ENCODE measurements at regions not wholly inside any gene's neighbourhood (a gene's known extent, or its start where the extent isn't known, plus 50 kb on each side); places are given as distances from the start of the nearest gene placed in this dataset.

- H3K4me3 ChIP-seq (ENCODE audit: low read depth, low read length) = no peak overlapping the region
- H3K4me1 ChIP-seq (ENCODE audit: control insufficient read depth, insufficient read depth, low read length) = no peaks in the 10 kb centered on the region
- no peak overlapping the region for H3K27ac ChIP-seq (ENCODE audit: extremely low read depth, low read depth, low read length)
- POLR2A ChIA-PET = no interaction called here
- no peaks in the 10 kb centered on the region for H3K9me3 ChIP-seq (ENCODE audit: control insufficient read depth, insufficient read depth, low read depth, low read length)
- H3K36me3 ChIP-seq (ENCODE audit: control insufficient read depth in 2 of 2, insufficient read depth in 1 of 2, low read length in 2 of 2) = no peaks in the 10 kb centered on the region
- TF ChIP-seq WT1 (tag by site-specific recombination; IDR thresholded peaks at IDR 0.05) = no peak
- TF ChIP-seq REPIN1 (tag by site-specific recombination; IDR thresholded peaks at IDR 0.05; ENCODE audit: low read depth) = no peak
- TF ChIP-seq ZNF501 (tag by site-specific recombination; IDR thresholded peaks at IDR 0.05) = no peak
- no peak for TF ChIP-seq ZNF19 (tag by site-specific recombination; IDR thresholded peaks at IDR 0.05; ENCODE audit: low read depth)
- TF ChIP-seq ZNF843 (tag by site-specific recombination; IDR thresholded peaks at IDR 0.05) = no peak
- TF ChIP-seq GLIS2 (tag by site-specific recombination; IDR thresholded peaks at IDR 0.05) = no peak
- no peak for TF ChIP-seq ZNF366 (tag by site-specific recombination; conservative IDR thresholded peaks at IDR 0.05)
- no peak for TF ChIP-seq ZNF560 (tag by site-specific recombination; IDR thresholded peaks at IDR 0.05; ENCODE audit: borderline replicate concordance)
- TF ChIP-seq ZNF658 (tag by site-specific recombination; IDR thresholded peaks at IDR 0.05) = no peak
- no peak for TF ChIP-seq ZNF639 (tag by site-specific recombination; IDR thresholded peaks at IDR 0.05)
- CTCF ChIA-PET = interaction anchor here (0.6 kb wide), 1 partner anchor 1118 kb away, joined by 5 read pairs; no protein-coding TSS in a partner anchor
Observed at GRCh38 chr18:8546677-8547076, 62.6 kb upstream of the RAB12 start.

- TF ChIP-seq ZSCAN4 (tag by site-specific recombination; IDR thresholded peaks at IDR 0.05) = no peak
- TF ChIP-seq ZNF169 (tag by site-specific recombination; IDR thresholded peaks at IDR 0.05) = no peak
- TF ChIP-seq ZNF660 (tag by site-specific recombination; IDR thresholded peaks at IDR 0.05) = no peak
- no peak for TF ChIP-seq ZNF670 (tag by site-specific recombination; IDR thresholded peaks at IDR 0.05; ENCODE audit: low read depth)
- no peak for TF ChIP-seq ZNF530 (tag by site-specific recombination; IDR thresholded peaks at IDR 0.05; ENCODE audit: low read depth)
- TF ChIP-seq ZSCAN23 (tag by site-specific recombination; IDR thresholded peaks at IDR 0.05) = no peak
- TF ChIP-seq ZNF2 (tag by site-specific recombination; IDR thresholded peaks at IDR 0.05) = no peak
- POLR2A ChIA-PET = no interaction called here
Observed at GRCh38 chr18:8548186-8548585, 61.1 kb upstream of the RAB12 start.

GRCh38 chr18:8549254-8549757 lies 59.9 kb upstream of the RAB12 start:
- no peak for TF ChIP-seq ZNF341 (tag by site-specific recombination; IDR thresholded peaks at IDR 0.05; ENCODE audit: low read depth)
- TF ChIP-seq ZNF350 (tag by site-specific recombination; IDR thresholded peaks at IDR 0.05) = no peak
- no peak for TF ChIP-seq ZNF184 (tag by site-specific recombination; IDR thresholded peaks at IDR 0.05)
- TF ChIP-seq SP2 (tag by site-specific recombination; IDR thresholded peaks at IDR 0.05) = no peak
- no peak for TF ChIP-seq ZBTB26 (tag by site-specific recombination; optimal IDR thresholded peaks at IDR 0.05)
- TF ChIP-seq EGR2 (tag by site-specific recombination; IDR thresholded peaks at IDR 0.05; ENCODE audit: low read depth) = no peak
- TF ChIP-seq ZNF18 (tag by site-specific recombination; IDR thresholded peaks at IDR 0.05) = no peak
- TF ChIP-seq ZNF433 (tag by site-specific recombination; IDR thresholded peaks at IDR 0.05; ENCODE audit: low read depth) = no peak
- TF ChIP-seq ZNF416 (tag by site-specific recombination; IDR thresholded peaks at IDR 0.05) = no peak
- no peak for TF ChIP-seq ZBTB21 (tag by site-specific recombination; IDR thresholded peaks at IDR 0.05)
- ChIA-PET POLR2A (no interaction called here), CTCF (no interaction called here)
- Histone ChIP-seq H3K4me3 (ENCODE audit: low read depth, low read length) (no peak overlapping the region), H3K4me1 (ENCODE audit: control insufficient read depth, insufficient read depth, low read length) (no peaks in the 10 kb centered on the region), H3K27ac (ENCODE audit: extremely low read depth, low read depth, low read length) (no peak overlapping the region), H3K9me3 (ENCODE audit: control insufficient read depth, insufficient read depth, low read depth, low read length) (no peaks in the 10 kb centered on the region), H3K36me3 (ENCODE audit: control insufficient read depth in 2 of 2, insufficient read depth in 1 of 2, low read length in 2 of 2) (no peaks in the 10 kb centered on the region)

More at GRCh38 chr18:8548186-8548585, 61.1 kb upstream of the RAB12 start:
- Histone ChIP-seq H3K27ac (ENCODE audit: extremely low read depth, low read depth, low read length) (no peak overlapping the region), H3K36me3 (ENCODE audit: control insufficient read depth in 2 of 2, insufficient read depth in 1 of 2, low read length in 2 of 2) (no peaks in the 10 kb centered on the region), H3K4me1 (ENCODE audit: control insufficient read depth, insufficient read depth, low read length) (no peaks in the 10 kb centered on the region), H3K9me3 (ENCODE audit: control insufficient read depth, insufficient read depth, low read depth, low read length) (no peaks in the 10 kb centered on the region), H3K4me3 (ENCODE audit: low read depth, low read length) (no peak overlapping the region)
- CTCF ChIA-PET = no interaction called here
